Inflammatory macrophage treated with lipopolysaccharide for 4 hours (primary cell): ENCODE measurements at regions not wholly inside any gene's neighbourhood (a gene's known extent, or its start where the extent isn't known, plus 50 kb on each side); places are given as distances from the start of the nearest gene placed in this dataset.

Experiments used
- DNase-seq: peaks from one replicate; pipeline ENCODE4 v3.0.0-alpha.2; 2020

GRCh38 chr14:76669770-76670169, 91.5 kb upstream of the VASH1 start:
- no peak for DNase-seq

GRCh38 chr14:76672123-76672522, 89.1 kb upstream of the VASH1 start:
- no peak for DNase-seq

GRCh38 chr14:76673261-76673660, 88.0 kb upstream of the VASH1 start:
- DNase-seq, result no peak

GRCh38 chr14:76675046-76675445, 86.2 kb upstream of the VASH1 start:
- no peak for DNase-seq

- no peak for DNase-seq
These were observed 84.7 kb upstream of the VASH1 start for GRCh38 chr14:76676539-76676938.

- DNase-seq, result no peak
These were observed 83.6 kb upstream of the VASH1 start for GRCh38 chr14:76677534-76678145.

GRCh38 chr14:76678244-76678800, 82.9 kb upstream of the VASH1 start:
- no peak for DNase-seq

GRCh38 chr14:76682367-76682766, 78.9 kb upstream of the VASH1 start:
- no peak for DNase-seq

- no peak for DNase-seq
These were observed 74.6 kb upstream of the VASH1 start for GRCh38 chr14:76686646-76687045.

- DNase-seq, result no peak
These were observed 73.5 kb upstream of the VASH1 start for GRCh38 chr14:76687611-76688382.

GRCh38 chr14:76688383-76688671, 72.9 kb upstream of the VASH1 start:
- no peak for DNase-seq

- DNase-seq, result no peak
These were observed 70.7 kb upstream of the VASH1 start for GRCh38 chr14:76690502-76691105.

GRCh38 chr14:76694106-76694505, 67.2 kb upstream of the VASH1 start:
- no peak for DNase-seq

- no peak for DNase-seq
These were observed 65.9 kb upstream of the VASH1 start for GRCh38 chr14:76695263-76695920.

- DNase-seq, result no peak
These were observed 64.9 kb upstream of the VASH1 start for GRCh38 chr14:76696361-76696760.

GRCh38 chr14:76696791-76697190, 64.5 kb upstream of the VASH1 start:
- DNase-seq, result no peak

- peak; percentile 8 for DNase-seq
These were observed 63.9 kb upstream of the VASH1 start for GRCh38 chr14:76697246-76697905.

GRCh38 chr14:76698191-76698590, 63.1 kb upstream of the VASH1 start:
- DNase-seq, result no peak

GRCh38 chr14:76698631-76699030, 62.6 kb upstream of the VASH1 start:
- peak; percentile 54 for DNase-seq

GRCh38 chr14:76699209-76699938, 61.9 kb upstream of the VASH1 start:
- DNase-seq, result no peak

GRCh38 chr14:76699939-76700590, 61.2 kb upstream of the VASH1 start:
- no peak for DNase-seq

- DNase-seq, result no peak
These were observed 59.8 kb upstream of the VASH1 start for GRCh38 chr14:76701436-76701835.
